SU-DHL-6 (cell line): ENCODE measurements at regions not wholly inside any gene's neighbourhood (a gene's known extent, or its start where the extent isn't known, plus 50 kb on each side); places are given as distances from the start of the nearest gene placed in this dataset.

Experiments
- H2AFZ ChIP-seq: fragments of 200-600 bp; sonication (generic); 2 replicates; pipeline ENCODE4 v1.6.1; 2014; ENCODE audit warnings: low read depth, mild to moderate bottlenecking, moderate library complexity, mixed read lengths, antibody characterized with exemption, low read length; ENCODE audit not compliant: severe bottlenecking
- H3F3A ChIP-seq: fragments of 200-600 bp; shearing (Covaris generic); 2 replicates; pipeline ENCODE4 v1.6.0; 2016; ENCODE audit warnings: antibody characterized with exemption, mild to moderate bottlenecking; ENCODE audit not compliant: insufficient read depth
- H3K27ac ChIP-seq: fragments of 200-600 bp; sonication (generic); 2 replicates; pipeline ENCODE4 v1.5.1; 2016; ENCODE audit warnings: low read depth, mild to moderate bottlenecking, low read length, moderate library complexity, mixed read lengths
- H3K27me3 ChIP-seq: fragments of 200-600 bp; sonication (generic), shearing (Covaris generic); 2 replicates; pipeline ENCODE4 v1.6.0; 2014; ENCODE audit warnings: mild to moderate bottlenecking, low read length
- H3K36me3 ChIP-seq: fragments of 200-600 bp; sonication (generic); 2 replicates; pipeline ENCODE4 v1.6.1; 2014; ENCODE audit warnings: mild to moderate bottlenecking, low read length, mixed read lengths
- H3K4me2 ChIP-seq: fragments of 300-600, 200-600 bp; shearing (Covaris generic), sonication (generic); 2 replicates; pipeline ENCODE4 v1.6.0; 2014; ENCODE audit warnings: low read length, low read depth, mild to moderate bottlenecking; ENCODE audit not compliant: poor library complexity, severe bottlenecking
- H3K4me3 ChIP-seq: fragments of 200-600 bp; sonication (generic); 2 replicates; pipeline ENCODE4 v1.5.1; 2014; ENCODE audit warnings: antibody characterized with exemption, low read length, mild to moderate bottlenecking, mixed read lengths; ENCODE audit not compliant: insufficient read depth, poor library complexity, severe bottlenecking
- H3K79me2 ChIP-seq: fragments of 200-600 bp; sonication (generic); 2 replicates; pipeline ENCODE4 v1.6.1; 2014; ENCODE audit warnings: mild to moderate bottlenecking, low read length, moderate library complexity; ENCODE audit not compliant: insufficient read depth
- H3K9ac ChIP-seq: fragments of 200-600 bp; sonication (generic); 2 replicates; pipeline ENCODE4 v1.7.0; 2014; ENCODE audit warnings: mild to moderate bottlenecking, low read length
- H3K9me2 ChIP-seq: fragments of 200-600 bp; sonication (generic); replicated peaks from 2 replicates; pipeline ENCODE4 v1.6.1; 2014; ENCODE audit warnings: low read length; ENCODE audit not compliant: insufficient read depth
- H3K9me3 ChIP-seq: fragments of 200-600 bp; sonication (generic); 2 replicates; pipeline ENCODE4 v1.6.1; 2014; ENCODE audit warnings: low read length, mixed read lengths; ENCODE audit not compliant: insufficient read depth
- H4K20me1 ChIP-seq: fragments of 200-600 bp; sonication (generic); 2 replicates; pipeline ENCODE4 v1.6.1; 2014; ENCODE audit warnings: low read depth, mild to moderate bottlenecking, antibody characterized with exemption, low read length, moderate library complexity, mixed read lengths
- EZH2phosphoT487 ChIP-seq: fragments of 200-600 bp; sonication (generic), shearing (Covaris generic); conservative IDR thresholded peaks from 2 replicates; pipeline ENCODE4 v1.6.1; 2018; ENCODE audit warnings: mild to moderate bottlenecking, antibody characterized with exemption, low read length, moderate library complexity, mixed read lengths
- TF ChIP-seq, protein P1 (sequence below): fragments of 200-600 bp; sonication (generic); IDR thresholded peaks from one replicate; pipeline ENCODE4 v1.5.1; 2017; ENCODE audit warnings: antibody characterized with exemption, mild to moderate bottlenecking, low read length, moderate library complexity; ENCODE audit not compliant: insufficient read depth, poor library complexity, severe bottlenecking

- Histone ChIP-seq H3K9me3 (no peaks in the 10 kb centered on the region), H3K9me2 (no peaks in the 10 kb centered on the region), H3F3A (no peaks in the 10 kb centered on the region), H3K27me3 (no peaks in the 10 kb centered on the region), H4K20me1 (no peaks in the 10 kb centered on the region), H3K4me2 (no peak overlapping the region), H3K36me3 (no peaks in the 10 kb centered on the region), H3K9ac (no peak overlapping the region), H3K27ac (no peak overlapping the region), H3K4me3 (no peak overlapping the region), H3K79me2 (no peaks in the 10 kb centered on the region), H2AFZ (no peak overlapping the region)
- TF ChIP-seq EZH2phosphoT487, result no peak
- TF ChIP-seq, protein P1, sequence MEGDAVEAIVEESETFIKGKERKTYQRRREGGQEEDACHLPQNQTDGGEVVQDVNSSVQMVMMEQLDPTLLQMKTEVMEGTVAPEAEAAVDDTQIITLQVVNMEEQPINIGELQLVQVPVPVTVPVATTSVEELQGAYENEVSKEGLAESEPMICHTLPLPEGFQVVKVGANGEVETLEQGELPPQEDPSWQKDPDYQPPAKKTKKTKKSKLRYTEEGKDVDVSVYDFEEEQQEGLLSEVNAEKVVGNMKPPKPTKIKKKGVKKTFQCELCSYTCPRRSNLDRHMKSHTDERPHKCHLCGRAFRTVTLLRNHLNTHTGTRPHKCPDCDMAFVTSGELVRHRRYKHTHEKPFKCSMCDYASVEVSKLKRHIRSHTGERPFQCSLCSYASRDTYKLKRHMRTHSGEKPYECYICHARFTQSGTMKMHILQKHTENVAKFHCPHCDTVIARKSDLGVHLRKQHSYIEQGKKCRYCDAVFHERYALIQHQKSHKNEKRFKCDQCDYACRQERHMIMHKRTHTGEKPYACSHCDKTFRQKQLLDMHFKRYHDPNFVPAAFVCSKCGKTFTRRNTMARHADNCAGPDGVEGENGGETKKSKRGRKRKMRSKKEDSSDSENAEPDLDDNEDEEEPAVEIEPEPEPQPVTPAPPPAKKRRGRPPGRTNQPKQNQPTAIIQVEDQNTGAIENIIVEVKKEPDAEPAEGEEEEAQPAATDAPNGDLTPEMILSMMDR, result no peak
Observed at GRCh38 chr7:110539216-110539615, 551.7 kb upstream of the LRRN3 start.

DNA sequence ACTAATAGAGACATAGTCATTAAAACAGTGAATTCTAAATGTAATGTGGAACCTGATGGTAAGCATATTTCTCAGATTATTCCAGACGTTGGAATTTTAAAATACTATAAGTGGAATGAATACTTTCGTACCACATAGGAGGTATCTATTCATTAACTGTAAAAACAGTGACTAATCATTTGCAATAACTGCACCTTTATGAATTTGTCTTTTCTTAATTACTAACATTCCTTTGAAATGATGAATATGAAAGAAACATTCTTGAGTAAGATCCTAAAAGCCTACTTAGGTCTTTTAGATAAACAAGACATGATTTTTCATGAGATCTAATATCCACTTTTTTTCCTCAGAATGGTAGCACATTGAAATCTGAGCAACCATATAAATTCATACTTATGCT is 549.0 kb upstream of the LRRN3 start:
- no peak overlapping the region for H3K9ac ChIP-seq
- H3K4me3 ChIP-seq, result no peak overlapping the region
- no peaks in the 10 kb centered on the region for H4K20me1 ChIP-seq
- H3K27ac ChIP-seq, result no peak overlapping the region
- H3K9me3 ChIP-seq, result no peaks in the 10 kb centered on the region
- no peaks in the 10 kb centered on the region for H3K36me3 ChIP-seq
- no peak overlapping the region for H2AFZ ChIP-seq
- no peak for TF ChIP-seq EZH2phosphoT487
- TF ChIP-seq, protein P1, result no peak
- no peaks in the 10 kb centered on the region for H3K79me2 ChIP-seq
- H3K27me3 ChIP-seq, result no peaks in the 10 kb centered on the region
- no peak overlapping the region for H3K4me2 ChIP-seq
- no peaks in the 10 kb centered on the region for H3K9me2 ChIP-seq
- no peaks in the 10 kb centered on the region for H3F3A ChIP-seq

GRCh38 chr7:110544194-110544593 is 546.7 kb upstream of the LRRN3 start:
- TF ChIP-seq, protein P1, result no peak
- no peak for TF ChIP-seq EZH2phosphoT487
- Histone ChIP-seq H3K4me3 (no peak overlapping the region), H3K36me3 (no peaks in the 10 kb centered on the region), H3K9me2 (no peaks in the 10 kb centered on the region), H3K27ac (no peak overlapping the region), H3K9ac (no peak overlapping the region), H3K9me3 (no peaks in the 10 kb centered on the region), H3K79me2 (no peaks in the 10 kb centered on the region), H2AFZ (no peak overlapping the region), H4K20me1 (no peaks in the 10 kb centered on the region), H3F3A (no peaks in the 10 kb centered on the region), H3K27me3 (no peaks in the 10 kb centered on the region), H3K4me2 (no peak overlapping the region)

- Histone ChIP-seq H3K4me2 (no peak overlapping the region), H3K9me3 (no peaks in the 10 kb centered on the region), H3K79me2 (no peaks in the 10 kb centered on the region), H4K20me1 (no peaks in the 10 kb centered on the region), H3K9ac (no peak overlapping the region), H3K27ac (no peak overlapping the region), H3K9me2 (no peaks in the 10 kb centered on the region), H3F3A (no peaks in the 10 kb centered on the region), H2AFZ (no peak overlapping the region), H3K4me3 (no peak overlapping the region), H3K36me3 (no peaks in the 10 kb centered on the region), H3K27me3 (no peaks in the 10 kb centered on the region)
- no peak for TF ChIP-seq EZH2phosphoT487
- TF ChIP-seq, protein P1, result no peak
Observed at GRCh38 chr7:110548372-110548771, 542.6 kb upstream of the LRRN3 start.
